Body of pancreas (tissue), 4 donors: ENCODE measurements at regions not wholly inside any gene's neighbourhood (a gene's known extent, or its start where the extent isn't known, plus 50 kb on each side); places are given as distances from the start of the nearest gene placed in this dataset.

Experiments used
- CTCF ChIP-seq, 7 experiments: fragments of 450-650 bp in 4 of 7; fragments of 200-600 bp in 3 of 7; sonication (generic) in 3 of 7; IDR thresholded peaks; one replicate each; pipeline ENCODE4 v1.5.1; 2016 to 2019; ENCODE audit warnings: antibody characterized with exemption in 7 of 7
- POLR2A ChIP-seq, 3 donors: fragments of 450-650 bp; IDR thresholded peaks; one replicate each; pipeline ENCODE4 v1.6.1; 2016; ENCODE audit warnings: antibody characterized with exemption in 3 of 3, mild to moderate bottlenecking in 2 of 3

GRCh38 chr11:30697032-30697431 lies 110.9 kb upstream of the MPPED2 start:
- TF ChIP-seq CTCF (IDR thresholded peaks at IDR 0.05) (no peak), POLR2A (IDR thresholded peaks at IDR 0.05) (no peak)
